T-cell (primary cell): ENCODE measurements at regions not wholly inside any gene's neighbourhood (a gene's known extent, or its start where the extent isn't known, plus 50 kb on each side); places are given as distances from the start of the nearest gene placed in this dataset.
"Not testable (repeated sequence)": the region's sequence is repeated elsewhere in the genome, so short reads cannot be mapped to it uniquely, and the experiment has no call there.

Experiments used
- ATAC-seq, 4 experiments: fragments of 200-7000 bp in 3 of 4; fragments of 150-1000 bp in 1 of 4; cut with Tn5 transposase; replicated peaks in 1 of 4; 1 replicate in 3 of 4; 2 replicates in 1 of 4; pipeline ENCODE4 v1.10.0; 2021; ENCODE audit warnings: moderate library complexity in 3 of 4, mild to moderate bottlenecking in 2 of 4, moderate number of reproducible peaks in 1 of 4
- CTCF ChIA-PET, 2 donors: fragments of 300-600 bp; sonication (Branson Sonifier 250); formaldehyde crosslinking; loops; one replicate each; lab custom pipeline; 2022; ENCODE audit warnings: antibody characterized with exemption in 2 of 2; lab: Charles Lee
- POLR2A ChIA-PET, 2 donors: fragments of 300-600 bp; sonication (Branson Sonifier 250); formaldehyde crosslinking; loops; one replicate each; lab custom pipeline; 2022; ENCODE audit warnings: antibody characterized with exemption in 2 of 2; lab: Charles Lee
- DNase-seq, 35 experiments: peaks; one replicate each; pipeline versions ENCODE4 v3.0.0 to v3.0.0-alpha.2; 2013 to 2023
- H3K27ac ChIP-seq: one replicate; pipeline ENCODE4 v1.5.1; 2013; ENCODE audit warnings: low read length
- H3K27me3 ChIP-seq, 2 experiments: replicated peaks in 1 of 2; 1 replicate in 1 of 2; 2 replicates in 1 of 2; pipeline versions ENCODE4 v1.6.1 to v1.7.0; 2013; ENCODE audit warnings: low read length in 1 of 2, mixed read lengths in 1 of 2; ENCODE audit not compliant: control insufficient read depth in 2 of 2, insufficient read depth in 2 of 2; ENCODE audit errors: extremely low read depth in 1 of 2
- H3K36me3 ChIP-seq, 2 donors: 1 replicate in 1 of 2; 2 replicates in 1 of 2; pipeline versions ENCODE4 v1.6.1 to v1.7.0; 2013; ENCODE audit warnings: low read length in 1 of 2; ENCODE audit not compliant: control insufficient read depth in 2 of 2, insufficient read depth in 1 of 2; ENCODE audit errors: extremely low read depth in 1 of 2
- H3K4me1 ChIP-seq, 2 experiments: 1 replicate in 1 of 2; 2 replicates in 1 of 2; pipeline versions ENCODE4 v1.6.1 to v1.7.0; 2013; ENCODE audit warnings: low read length in 2 of 2, mixed read lengths in 1 of 2; ENCODE audit not compliant: insufficient read depth in 2 of 2, control insufficient read depth in 1 of 2; ENCODE audit errors: extremely low read depth in 1 of 2
- H3K4me3 ChIP-seq, 2 donors: 1 replicate in 1 of 2; 2 replicates in 1 of 2; pipeline versions ENCODE4 v1.5.1 to v1.7.0; 2013; ENCODE audit warnings: mild to moderate bottlenecking in 2 of 2, low read length in 1 of 2, moderate library complexity in 1 of 2; ENCODE audit not compliant: control insufficient read depth in 1 of 2; ENCODE audit errors: extremely low read depth in 1 of 2
- H3K9me3 ChIP-seq: 2 replicates; pipeline ENCODE4 v1.7.0; 2013
- H3K27ac Mint-ChIP-seq, 2 donors: one replicate each; pipeline ENCODE4 v1.8.0; 2020 to 2021; ENCODE audit warnings: mild to moderate bottlenecking in 2 of 2, mixed read lengths in 2 of 2
- H3K27me3 Mint-ChIP-seq, 2 donors: one replicate each; pipeline ENCODE4 v1.8.0; 2021 to 2022; ENCODE audit warnings: mixed read lengths in 2 of 2
- H3K36me3 Mint-ChIP-seq: one replicate; pipeline ENCODE4 v1.8.0; 2021; ENCODE audit warnings: mixed read lengths
- H3K4me1 Mint-ChIP-seq, 3 donors: one replicate each; pipeline ENCODE4 v1.8.0; 2020 to 2022; ENCODE audit warnings: mixed read lengths in 3 of 3, mild to moderate bottlenecking in 1 of 3
- H3K4me3 Mint-ChIP-seq, 3 donors: one replicate each; pipeline ENCODE4 v1.8.0; 2020 to 2022; ENCODE audit warnings: mild to moderate bottlenecking in 3 of 3, mixed read lengths in 3 of 3, moderate library complexity in 3 of 3
- H3K9me3 Mint-ChIP-seq, 3 donors: one replicate each; pipeline ENCODE4 v1.8.0; 2020 to 2022; ENCODE audit warnings: mixed read lengths in 3 of 3
- WGBS: methylation state at CpG from one replicate; pipeline ENCODE4 v1.1.5; 2013; ENCODE audit warnings: missing lambda C conversion rate; ENCODE audit not compliant: insufficient coverage; 5-methylcytosine and 5-hydroxymethylcytosine counted together

- no peaks in the 10 kb centered on the region for H3K36me3 ChIP-seq
- Mint-ChIP-seq H3K36me3 (no peaks in the 10 kb centered on the region), H3K9me3 (peaks cover 0 to 9% (median 4%) of the 10 kb centered on the region in 3 donors), H3K27me3 (no peaks in the 10 kb centered on the region), H3K4me3 (no peak overlapping the region), H3K4me1 (no peaks in the 10 kb centered on the region), H3K27ac (no peak overlapping the region)
- 100% methylated on average over 1 of the region's 1 CpG for WGBS
- ChIA-PET POLR2A (no interaction called here), CTCF (no interaction called here)
- H3K27ac ChIP-seq, result no peak overlapping the region
- no peak for DNase-seq
- no peaks in the 10 kb centered on the region for H3K27me3 ChIP-seq
- H3K4me3 ChIP-seq, result no peak overlapping the region
- no peak for ATAC-seq
- H3K9me3 ChIP-seq, result no peaks in the 10 kb centered on the region
- H3K4me1 ChIP-seq, result no peaks in the 10 kb centered on the region
Observed at GRCh38 chr13:37479916-37480315, 118.7 kb downstream of the POSTN start.

GRCh38 chr13:37476874-37477273 is 121.7 kb downstream of the POSTN start:
- Histone ChIP-seq H3K4me1 (no peaks in the 10 kb centered on the region), H3K27ac (no peak overlapping the region), H3K27me3 (no peaks in the 10 kb centered on the region), H3K9me3 (no peaks in the 10 kb centered on the region), H3K4me3 (no peak overlapping the region), H3K36me3 (no peaks in the 10 kb centered on the region)
- ATAC-seq, result no peak
- no peak overlapping the region for H3K27ac Mint-ChIP-seq
- H3K9me3 Mint-ChIP-seq, result peaks cover 2 to 12% (median 8%) of the 10 kb centered on the region in 3 donors
- no peak overlapping the region for H3K4me3 Mint-ChIP-seq
- DNase-seq, result no peak
- ChIA-PET POLR2A (no interaction called here), CTCF (no interaction called here)
- H3K27me3 Mint-ChIP-seq, result no peaks in the 10 kb centered on the region
- H3K36me3 Mint-ChIP-seq, result no peaks in the 10 kb centered on the region
- no peaks in the 10 kb centered on the region for H3K4me1 Mint-ChIP-seq
- 100% methylated on average over 1 of the region's 4 CpGs for WGBS

GRCh38 chr13:37475966-37476365 is 122.6 kb downstream of the POSTN start:
- no CpG with 5 or more reads among the region's 1 CpG for WGBS
- peaks cover 2 to 8% (median 8%) of the 10 kb centered on the region in 3 donors for H3K9me3 Mint-ChIP-seq
- POLR2A ChIA-PET, result no interaction called here

GRCh38 chr13:37475151-37475550 is 123.4 kb downstream of the POSTN start:
- Histone ChIP-seq H3K27ac (no peak overlapping the region), H3K4me3 (no peak overlapping the region), H3K4me1 (no peaks in the 10 kb centered on the region), H3K9me3 (no peaks in the 10 kb centered on the region), H3K27me3 (no peaks in the 10 kb centered on the region), H3K36me3 (no peaks in the 10 kb centered on the region)
- POLR2A ChIA-PET, result no interaction called here
- Mint-ChIP-seq H3K4me3 (no peak overlapping the region), H3K4me1 (no peaks in the 10 kb centered on the region), H3K27me3 (no peaks in the 10 kb centered on the region), H3K27ac (no peak overlapping the region), H3K9me3 (peaks cover 2 to 8% (median 8%) of the 10 kb centered on the region in 3 donors), H3K36me3 (no peaks in the 10 kb centered on the region)
- no peak for DNase-seq
- no peak for ATAC-seq
- 80% methylated on average over 1 of the region's 2 CpGs for WGBS
- CTCF ChIA-PET, result no interaction called here

More at GRCh38 chr13:37475966-37476365, 122.6 kb downstream of the POSTN start:
- H3K9me3 ChIP-seq, result no peaks in the 10 kb centered on the region
- no peak overlapping the region for H3K4me3 Mint-ChIP-seq
- H3K27ac Mint-ChIP-seq, result no peak overlapping the region
- H3K4me3 ChIP-seq, result no peak overlapping the region
- H3K36me3 ChIP-seq, result no peaks in the 10 kb centered on the region
- ATAC-seq, result no peak
- H3K36me3 Mint-ChIP-seq, result no peaks in the 10 kb centered on the region
- no peaks in the 10 kb centered on the region for H3K4me1 ChIP-seq
- no peak overlapping the region for H3K27ac ChIP-seq
- no peak for DNase-seq
- H3K4me1 Mint-ChIP-seq, result no peaks in the 10 kb centered on the region
- no peaks in the 10 kb centered on the region for H3K27me3 Mint-ChIP-seq
- H3K27me3 ChIP-seq, result no peaks in the 10 kb centered on the region
- CTCF ChIA-PET, result no interaction called here

GRCh38 chr13:37473035-37473434 is 125.5 kb downstream of the POSTN start:
- CTCF ChIA-PET, result no interaction called here
- peaks cover 2 to 16% (median 6%) of the 10 kb centered on the region in 3 donors for H3K9me3 Mint-ChIP-seq
- H3K27me3 ChIP-seq, result no peaks in the 10 kb centered on the region
- no peaks in the 10 kb centered on the region for H3K36me3 Mint-ChIP-seq
- no peaks in the 10 kb centered on the region for H3K4me1 Mint-ChIP-seq
- ATAC-seq (no peak), DNase-seq (no peak)
- H3K27ac Mint-ChIP-seq, result no peak overlapping the region
- H3K4me1 ChIP-seq, result no peaks in the 10 kb centered on the region
- H3K9me3 ChIP-seq, result no peaks in the 10 kb centered on the region
- H3K27ac ChIP-seq, result no peak overlapping the region
- POLR2A ChIA-PET, result no interaction called here
- H3K36me3 ChIP-seq, result no peaks in the 10 kb centered on the region
- no peaks in the 10 kb centered on the region for H3K27me3 Mint-ChIP-seq
- no peak overlapping the region for H3K4me3 ChIP-seq
- no peak overlapping the region for H3K4me3 Mint-ChIP-seq
- WGBS, result 100% methylated on average over 1 of the region's 5 CpGs

GRCh38 chr13:37472266-37472665 is 126.3 kb downstream of the POSTN start:
- CTCF ChIA-PET, H3K4me1 Mint-ChIP-seq, H3K36me3 ChIP-seq, H3K27ac Mint-ChIP-seq, POLR2A ChIA-PET, H3K36me3 Mint-ChIP-seq, DNase-seq, H3K27me3 ChIP-seq, ATAC-seq, H3K4me3 Mint-ChIP-seq, H3K27me3 Mint-ChIP-seq, H3K4me3 ChIP-seq, H3K4me1 ChIP-seq, H3K9me3 ChIP-seq, H3K27ac ChIP-seq: not testable (repeated sequence)
- WGBS, result 100% methylated on average over 1 of the region's 4 CpGs
- H3K9me3 Mint-ChIP-seq, result peaks cover 2 to 16% (median 6%) of the 10 kb centered on the region in 3 donors

GRCh38 chr13:37460166-37460565 is 138.4 kb downstream of the POSTN start:
- Histone ChIP-seq H3K27ac (no peak overlapping the region), H3K36me3 (no peaks in the 10 kb centered on the region), H3K4me3 (no peak overlapping the region), H3K4me1 (no peaks in the 10 kb centered on the region), H3K9me3 (no peaks in the 10 kb centered on the region), H3K27me3 (no peaks in the 10 kb centered on the region)
- H3K4me1 Mint-ChIP-seq, result no peaks in the 10 kb centered on the region
- H3K9me3 Mint-ChIP-seq, result peaks cover under 1 to 9% (median 7%) of the 10 kb centered on the region in 3 donors
- DNase-seq (no peak), ATAC-seq (no peak)
- no peak overlapping the region for H3K4me3 Mint-ChIP-seq
- H3K36me3 Mint-ChIP-seq, result no peaks in the 10 kb centered on the region
- H3K27me3 Mint-ChIP-seq, result no peaks in the 10 kb centered on the region
- CTCF ChIA-PET, result no interaction called here
- POLR2A ChIA-PET, result no interaction called here
- H3K27ac Mint-ChIP-seq, result no peak overlapping the region
